Stimulated activated CD4-positive, alpha-beta T cell treated with anti-CD3 and anti-CD28 coated beads, Interleukin-4, amount 100 ng/mL, for 48 hours (primary cell): ENCODE measurements at regions not wholly inside any gene's neighbourhood (a gene's known extent, or its start where the extent isn't known, plus 50 kb on each side); places are given as distances from the start of the nearest gene placed in this dataset.

Experiments used
- DNase-seq, 2 donors: peaks; one replicate each; pipeline ENCODE4 v3.0.0-alpha.2; 2020; ENCODE audit warnings: low read depth in 2 of 2

DNA sequence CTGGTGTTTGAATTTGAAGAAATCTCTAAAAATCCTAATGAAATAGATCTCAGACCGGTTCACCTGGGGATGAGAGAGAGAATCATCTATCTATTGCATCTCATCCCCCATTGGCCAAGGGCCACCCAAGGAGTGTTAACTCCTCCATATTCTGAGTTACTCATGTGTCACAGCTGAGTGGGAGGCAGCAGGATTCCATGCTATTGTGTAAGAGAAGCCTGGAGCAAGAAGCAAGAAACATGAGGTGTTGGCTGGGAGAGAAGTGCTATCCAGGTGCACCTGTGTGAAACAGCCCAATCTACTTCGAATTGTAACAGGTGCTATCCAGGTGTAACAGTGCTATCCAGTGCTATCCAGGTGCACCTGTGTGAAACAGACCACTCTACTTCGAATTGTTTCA lies 150.3 kb upstream of the MAOA start:
- no peak for DNase-seq

DNA sequence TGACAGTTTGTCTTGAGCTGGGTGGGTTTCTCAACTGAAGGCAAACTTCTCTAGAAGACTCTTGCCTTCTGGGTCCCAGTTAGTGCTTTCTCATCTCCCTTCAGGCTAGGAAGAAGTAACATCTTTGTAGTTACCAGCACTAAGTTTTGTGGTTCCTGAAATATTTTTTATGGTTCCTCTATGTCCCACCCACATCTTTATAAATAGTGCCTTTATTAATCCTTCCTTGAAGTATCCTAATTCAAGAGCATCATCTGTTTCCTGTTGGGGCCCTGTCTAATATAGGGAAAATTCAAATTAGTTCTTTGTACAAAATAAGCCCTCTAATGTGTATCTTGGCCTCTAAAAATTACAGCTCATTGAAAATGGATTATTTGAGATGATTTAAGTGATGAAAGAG lies 147.4 kb upstream of the MAOA start:
- no peak for DNase-seq

DNA sequence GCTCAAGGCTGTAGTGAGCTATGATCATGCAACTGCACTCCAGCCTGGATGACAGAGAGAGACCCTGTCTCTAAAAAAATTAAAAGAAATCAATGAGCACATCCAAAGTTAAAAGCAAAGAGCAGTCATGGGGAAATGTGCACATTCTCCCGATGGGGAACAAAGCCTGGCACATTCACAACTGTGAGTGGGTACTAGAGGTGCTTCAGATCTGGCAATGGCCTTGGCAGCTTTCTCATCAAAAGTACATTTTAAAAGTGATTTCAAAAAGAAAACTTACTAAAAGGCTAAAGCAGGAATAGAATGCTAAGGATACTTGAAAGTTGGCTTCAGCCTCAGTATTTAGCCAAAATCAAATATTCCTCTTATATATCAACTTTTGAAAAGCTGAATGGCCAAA lies 145.9 kb upstream of the MAOA start:
- no peak for DNase-seq

DNA sequence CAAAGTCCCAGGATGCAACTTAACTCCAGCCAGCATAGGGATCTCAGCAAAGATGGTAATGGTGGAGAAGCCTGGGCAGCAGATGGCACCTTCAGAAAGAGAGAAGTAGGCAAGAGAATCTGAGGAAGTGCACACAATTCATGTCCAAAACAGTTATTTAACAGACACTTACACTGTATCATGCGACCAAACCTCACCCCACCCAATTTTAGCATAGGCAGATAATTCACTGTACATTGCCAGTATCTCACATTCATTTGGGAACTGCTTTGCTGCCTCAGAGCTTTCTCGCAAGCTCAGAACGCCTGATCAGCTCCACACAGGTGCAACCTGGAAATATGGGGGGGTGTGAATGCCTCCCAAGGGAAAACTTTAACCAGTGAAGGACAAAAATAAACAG lies 143.0 kb upstream of the MAOA start:
- DNase-seq = no peak

DNA sequence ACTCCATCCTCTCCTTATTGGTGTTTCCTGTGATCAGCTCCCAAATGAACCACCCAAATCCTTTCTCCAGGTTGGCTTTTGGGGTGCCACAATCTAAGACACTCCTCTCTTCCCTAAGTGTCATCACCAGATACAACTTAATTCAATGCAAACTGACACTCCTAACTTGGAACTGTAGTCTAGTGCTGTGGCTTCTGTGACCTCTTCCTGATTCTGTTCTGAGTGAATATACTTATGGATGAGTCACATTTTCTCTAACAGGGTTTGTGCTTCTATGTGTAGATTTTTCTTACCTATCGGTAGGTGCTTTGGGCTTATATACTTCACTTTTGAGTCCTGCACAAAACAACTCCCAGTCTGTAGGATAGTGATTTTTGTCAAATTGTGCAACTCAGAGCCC lies 141.3 kb upstream of the MAOA start:
- no peak for DNase-seq

DNA sequence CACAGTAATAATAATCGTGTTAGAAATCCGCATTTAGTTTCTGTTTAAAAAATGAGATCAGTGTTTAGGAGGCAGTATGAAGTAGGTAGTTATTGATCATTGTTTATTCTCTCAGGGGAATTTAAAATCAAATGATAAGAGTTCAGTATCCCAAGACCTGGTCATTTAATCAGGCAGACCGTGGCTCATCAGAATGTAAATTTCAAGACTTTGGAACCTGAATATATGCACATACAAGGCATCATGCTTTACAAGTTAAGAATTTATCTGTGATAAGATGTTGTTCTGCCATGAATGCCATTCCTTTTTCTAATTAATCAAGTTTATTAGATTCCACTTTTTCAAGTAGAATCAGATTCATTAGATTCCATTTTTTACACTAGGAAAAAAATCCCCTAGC lies 133.5 kb upstream of the MAOA start:
- no peak for DNase-seq

DNA sequence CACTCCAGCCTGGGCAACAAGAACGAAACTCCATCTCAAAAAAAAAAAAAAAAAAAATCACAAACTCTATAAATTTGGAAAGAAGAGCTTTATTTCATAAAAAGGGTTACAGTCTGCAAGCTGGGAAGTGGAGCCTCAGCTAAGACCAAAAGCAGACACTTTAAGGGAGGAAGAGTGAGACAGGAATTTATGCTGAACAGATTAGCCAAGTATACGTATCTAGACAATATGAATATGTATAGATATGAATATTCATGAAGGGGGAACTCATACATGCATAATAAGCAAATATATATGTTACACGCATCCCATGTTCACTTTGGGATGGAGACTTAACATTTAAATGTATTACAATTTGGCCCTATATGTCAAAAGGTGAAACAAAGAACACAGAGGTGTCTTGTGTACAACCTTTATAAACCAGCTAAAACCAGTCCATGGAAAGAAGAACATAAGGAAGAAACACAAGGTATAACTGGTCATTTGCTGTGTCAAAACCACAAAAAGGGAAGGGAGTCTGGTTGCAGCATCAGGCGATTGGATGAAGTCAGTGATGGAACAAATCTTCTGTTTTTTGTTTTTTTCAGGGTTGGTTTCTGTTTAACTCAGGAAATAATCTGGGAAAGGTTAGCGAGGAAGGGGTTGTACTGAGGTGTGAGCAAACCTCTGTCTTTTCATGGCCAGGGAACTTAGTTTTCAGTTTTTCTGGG lies 130.0 kb upstream of the MAOA start:
- DNase-seq = no peak

DNA sequence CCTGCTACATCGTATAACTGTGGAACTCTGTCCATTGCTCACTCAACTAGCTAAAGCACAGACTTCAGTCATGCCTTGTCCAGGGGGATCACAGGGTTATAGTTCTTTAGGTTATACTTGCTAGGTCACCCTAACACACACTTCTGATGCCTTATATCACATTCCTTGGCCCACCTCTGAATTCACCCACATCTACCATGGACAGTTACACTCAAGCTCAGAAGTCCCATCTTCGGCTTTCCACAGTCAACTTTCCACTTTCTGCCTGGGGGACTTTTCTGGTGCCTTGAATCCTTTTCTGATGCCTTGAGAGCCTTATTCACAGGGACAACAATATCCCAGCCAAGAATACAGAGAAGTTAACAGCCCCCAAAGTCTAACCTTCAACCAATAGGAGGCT lies 129.2 kb upstream of the MAOA start:
- no peak for DNase-seq

DNA sequence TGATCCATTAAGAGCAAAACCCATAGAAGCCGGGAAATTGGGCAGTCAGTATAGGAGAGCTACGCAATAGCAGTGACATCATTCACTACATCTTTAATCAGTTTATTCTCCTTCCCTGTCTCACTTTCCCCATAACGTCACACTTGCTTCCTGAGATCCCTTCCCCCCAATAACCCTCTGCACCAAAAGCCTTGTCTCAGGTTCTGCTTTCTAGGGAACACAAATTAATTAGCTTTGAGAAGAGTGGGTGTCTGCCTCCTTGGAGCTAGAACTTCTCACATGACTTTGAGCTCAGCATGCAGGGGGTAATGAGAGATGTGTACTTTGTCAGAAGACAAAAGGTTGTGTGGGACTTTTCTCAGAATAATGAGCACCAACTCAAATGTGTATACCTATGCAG lies 128.3 kb upstream of the MAOA start:
- DNase-seq = no peak

DNA sequence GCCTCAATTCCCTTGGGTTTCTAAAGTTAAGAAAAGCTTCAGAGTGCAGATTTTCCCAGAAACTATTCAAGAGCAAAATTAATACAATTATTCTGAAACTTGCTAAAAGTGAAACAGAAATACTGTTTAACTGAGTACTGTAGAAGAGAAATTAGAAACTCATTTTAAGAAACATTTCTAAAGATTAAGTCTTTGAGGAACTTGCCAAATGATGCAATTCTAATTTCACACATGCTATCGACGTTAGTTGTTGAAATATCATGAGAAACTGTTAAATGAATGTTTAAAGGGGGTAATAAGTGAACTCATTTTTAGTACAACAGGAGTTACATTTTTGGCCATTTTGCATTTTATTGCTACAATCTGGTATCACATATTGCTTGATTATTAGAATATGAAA lies 125.3 kb upstream of the MAOA start:
- DNase-seq = no peak

DNA sequence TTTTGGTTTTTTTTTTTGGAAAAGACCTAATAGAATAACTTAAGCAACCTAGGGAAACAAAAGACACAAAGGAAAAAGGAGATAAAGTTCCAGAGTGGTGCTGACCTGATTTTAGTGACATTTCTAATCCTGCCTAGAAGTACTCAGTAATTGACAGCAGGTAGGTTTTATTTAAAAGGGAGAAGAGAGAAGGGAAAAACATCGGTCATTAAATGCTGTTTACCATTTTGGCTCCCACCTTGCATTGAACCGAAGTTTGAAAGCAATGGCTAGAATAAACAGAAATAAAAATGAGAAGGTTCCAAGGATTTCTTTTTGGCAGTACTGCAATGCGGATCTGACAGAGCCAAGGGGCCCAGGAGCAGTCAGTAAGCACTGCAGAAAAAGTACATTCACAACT lies 115.8 kb upstream of the MAOA start:
- no peak for DNase-seq

DNA sequence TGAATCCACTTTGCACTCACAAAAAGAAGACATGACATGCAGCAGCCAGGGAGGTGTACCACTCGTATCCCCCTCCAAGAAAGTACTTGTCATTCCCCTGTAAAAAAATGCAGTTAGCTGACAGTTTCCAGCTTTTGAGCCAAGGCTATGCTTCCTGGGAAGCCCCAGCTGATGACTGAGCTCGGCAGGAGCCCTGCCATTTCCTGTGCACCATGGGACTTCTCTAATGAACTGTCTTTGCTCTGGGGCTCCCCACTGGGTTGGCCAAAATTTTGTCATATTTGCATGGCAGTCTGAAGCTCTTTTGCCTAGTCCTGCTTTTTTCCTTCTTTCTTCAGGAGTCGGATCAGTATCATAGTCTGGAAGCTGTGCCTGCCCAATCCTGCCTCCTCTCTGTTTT lies 104.5 kb upstream of the MAOA start:
- DNase-seq = no peak

DNA sequence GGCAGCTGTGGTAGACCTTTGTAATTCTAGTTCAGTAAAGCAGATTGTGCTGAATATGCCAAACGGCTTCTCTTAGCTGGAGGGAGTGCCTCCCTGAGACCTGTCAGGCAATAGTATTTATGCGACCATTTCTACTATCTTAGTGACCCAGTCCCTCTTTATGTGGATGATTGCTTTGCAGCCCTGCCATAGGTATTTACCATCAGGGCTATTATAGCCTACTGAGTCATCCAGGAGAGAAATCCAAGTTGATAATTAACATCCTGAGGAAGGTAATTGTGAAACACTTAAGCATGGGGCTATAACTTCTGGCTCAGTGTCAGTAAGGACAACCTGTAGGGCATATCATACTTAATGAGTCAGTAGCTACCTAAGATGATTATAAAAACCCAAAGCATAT lies 103.9 kb upstream of the MAOA start:
- DNase-seq = no peak

DNA sequence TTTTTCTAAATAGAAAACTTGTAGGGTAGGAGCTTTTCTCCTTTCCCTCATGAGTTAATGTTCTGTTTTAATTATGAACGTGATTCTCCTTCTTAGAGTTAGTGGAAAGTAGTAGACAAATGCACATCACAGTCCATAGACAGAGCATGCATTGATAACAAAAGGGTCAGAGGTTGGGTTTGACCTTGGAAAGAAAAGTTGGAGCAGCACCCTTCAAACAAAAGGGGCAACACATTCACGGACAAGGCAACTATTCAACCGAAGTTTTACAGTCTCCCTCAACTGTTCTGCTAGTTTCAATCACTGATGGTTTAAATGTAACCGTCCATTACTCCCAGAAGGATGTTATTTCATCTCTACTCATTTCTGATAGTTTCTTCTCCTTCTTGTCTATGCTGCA lies 103.4 kb upstream of the MAOA start:
- no peak for DNase-seq

DNA sequence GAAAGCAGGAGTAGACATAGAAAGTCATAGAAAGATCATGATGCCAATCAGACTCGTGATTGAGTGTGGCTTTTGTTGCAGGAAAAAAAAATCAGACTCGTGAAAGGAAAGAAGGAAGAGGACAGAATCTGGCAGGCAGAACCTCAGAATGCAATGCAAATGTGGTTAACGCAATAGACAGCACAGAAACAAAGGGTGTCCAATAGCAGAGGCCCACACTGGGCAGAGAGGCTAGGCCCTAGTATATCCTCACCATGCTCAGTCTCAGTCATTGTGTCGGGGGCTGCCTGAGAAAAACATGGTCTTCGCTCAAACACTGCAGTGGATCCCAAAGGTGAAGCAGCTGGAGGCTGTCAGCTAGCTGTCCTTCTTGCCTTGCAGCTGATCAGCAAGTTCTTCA lies 102.8 kb upstream of the MAOA start:
- DNase-seq = no peak

DNA sequence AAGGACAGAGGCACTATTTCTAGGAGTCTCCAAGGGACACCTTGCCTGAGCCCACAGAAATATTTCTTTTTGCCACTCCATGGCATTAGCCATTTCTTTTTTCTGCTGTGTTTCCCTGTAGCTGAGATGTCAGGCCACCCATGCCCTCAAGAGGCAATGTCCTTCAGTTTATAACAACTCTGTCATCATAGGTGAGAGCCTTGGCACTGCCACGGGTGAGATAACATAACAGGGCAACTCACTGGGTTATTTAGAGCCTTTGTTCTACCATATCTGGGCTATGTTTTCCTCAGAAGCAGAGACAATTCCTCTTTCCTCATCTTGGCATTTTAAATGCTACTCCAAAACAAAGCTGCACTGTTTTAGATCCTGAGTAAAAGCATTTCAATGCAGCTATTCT lies 99.9 kb upstream of the MAOA start:
- DNase-seq = no peak

DNA sequence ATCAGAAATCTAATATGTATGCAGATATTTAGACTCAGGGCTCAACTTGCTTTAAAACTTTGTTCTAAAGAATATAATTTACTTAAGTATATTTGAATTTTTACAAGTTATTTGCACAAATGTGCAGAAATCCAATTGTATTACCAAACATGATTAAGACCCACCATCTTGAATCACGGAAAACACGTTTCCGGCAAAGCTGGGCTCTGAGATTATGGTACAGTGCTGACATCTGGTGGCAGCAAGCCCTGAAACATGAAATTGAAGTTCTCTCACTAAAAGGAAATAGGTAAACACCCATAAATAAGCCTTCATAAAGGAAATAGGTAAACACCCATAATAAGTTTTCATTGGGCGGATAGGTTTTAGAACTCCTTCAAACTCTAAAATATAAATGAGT lies 98.3 kb upstream of the MAOA start:
- DNase-seq = peak; percentile 19 to 28

DNA sequence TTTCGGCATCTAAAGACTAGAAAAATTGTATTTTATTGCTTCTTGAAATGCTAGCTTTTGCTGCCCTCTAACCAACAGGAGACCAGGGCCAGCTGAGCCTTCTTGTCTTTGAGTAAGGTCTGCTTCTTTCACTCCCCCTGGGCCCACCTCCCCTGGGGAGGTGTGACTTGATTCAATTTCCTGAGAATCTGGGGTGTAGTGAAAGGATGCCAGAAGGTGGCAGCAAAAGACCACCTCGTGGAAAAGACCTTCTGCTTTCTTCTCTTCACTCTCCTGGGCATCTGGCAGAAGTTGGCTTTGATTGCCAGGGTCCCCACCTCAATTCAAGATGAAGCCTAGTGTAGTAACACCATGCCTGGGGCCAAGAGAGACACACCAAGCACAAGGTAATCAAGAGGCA lies 96.5 kb upstream of the MAOA start:
- peak; percentile 13 for DNase-seq

DNA sequence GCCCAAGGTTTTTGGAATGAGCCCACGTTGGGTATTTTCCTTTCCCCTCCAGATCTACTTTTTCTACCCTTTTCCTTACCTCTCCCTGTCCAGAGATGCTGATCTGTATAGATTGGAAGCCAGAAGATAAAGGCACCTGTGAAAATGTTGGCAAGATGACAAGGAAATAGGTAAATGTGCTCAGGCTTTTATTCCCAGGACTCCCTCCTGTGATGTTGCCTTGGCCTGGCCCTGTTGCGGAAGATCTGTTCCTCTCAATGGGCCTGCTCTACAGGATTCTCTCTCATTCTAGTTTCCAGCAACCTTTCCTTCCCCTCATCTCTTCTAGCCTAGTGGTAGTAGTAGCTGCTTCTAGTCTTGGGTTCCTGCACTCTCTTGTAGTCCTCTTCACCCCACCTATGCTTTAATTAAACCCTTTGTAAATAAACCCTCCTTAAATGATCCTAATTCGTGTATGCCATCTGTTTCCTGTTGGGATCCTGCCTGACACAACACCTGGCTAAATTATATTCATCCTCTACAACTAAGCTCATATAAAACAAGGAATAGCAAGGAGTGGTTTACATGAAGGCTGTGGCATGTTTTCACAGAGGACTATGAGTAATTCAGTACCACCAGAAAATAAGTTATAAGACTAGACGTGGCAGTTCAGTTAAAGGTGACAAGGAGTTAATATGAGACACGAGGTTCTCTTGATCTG lies 95.7 kb upstream of the MAOA start:
- no peak for DNase-seq

DNA sequence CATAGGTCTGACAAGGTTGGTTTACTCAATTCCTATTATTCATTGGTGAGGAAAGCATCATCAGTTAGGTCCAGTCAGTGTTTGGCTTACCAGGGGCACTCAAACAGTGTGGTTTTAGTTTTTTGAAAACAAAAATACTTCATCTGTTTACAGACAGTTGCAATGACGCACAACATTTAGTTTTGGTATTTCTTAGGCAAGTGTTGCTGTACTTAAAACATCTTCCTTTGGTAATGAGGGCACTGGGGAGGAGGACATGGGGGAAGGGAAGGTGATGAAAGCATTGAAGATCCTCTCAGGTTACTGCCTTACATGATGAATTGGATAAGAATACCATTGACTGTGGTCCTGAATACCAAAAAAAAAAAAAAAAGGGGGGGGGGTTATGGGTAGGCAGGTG lies 93.7 kb upstream of the MAOA start:
- DNase-seq = no peak

DNA sequence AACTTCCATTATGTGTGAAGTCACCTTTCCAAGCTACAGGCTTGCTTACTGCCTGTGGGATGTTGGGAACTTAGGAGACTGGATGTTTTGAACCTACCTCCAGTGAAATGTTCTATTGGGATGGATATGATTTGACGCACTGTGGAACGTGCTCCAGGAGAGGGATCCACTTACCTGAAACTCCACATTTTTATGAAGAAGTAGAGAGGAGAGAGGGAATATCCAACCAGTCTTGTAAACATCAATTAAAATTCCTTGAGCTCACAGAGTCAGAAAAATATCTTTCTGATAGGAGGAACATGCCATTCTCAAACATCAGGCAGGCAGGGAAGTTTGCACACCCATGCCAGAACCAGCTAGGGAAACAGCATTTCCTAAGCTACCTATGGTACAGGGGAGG lies 91.1 kb upstream of the MAOA start:
- no peak for DNase-seq

DNA sequence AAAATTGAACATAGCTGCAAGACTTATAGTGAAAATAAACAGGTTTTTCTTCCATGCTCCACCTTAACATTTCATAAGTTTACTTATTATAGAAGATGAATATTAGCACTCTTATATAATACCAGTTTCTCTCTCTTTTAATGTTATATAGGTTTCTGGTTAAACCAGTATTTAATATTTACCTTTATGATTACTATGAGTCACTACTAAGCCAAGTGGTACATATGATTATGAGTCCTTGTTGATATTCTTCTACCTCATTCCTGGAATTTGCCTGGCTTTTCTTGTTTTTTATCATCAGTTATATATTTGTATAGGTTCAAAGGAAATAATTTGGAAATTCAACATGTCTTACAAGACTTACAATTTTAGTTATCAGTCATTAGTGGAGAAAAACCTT lies 89.9 kb upstream of the MAOA start:
- no peak for DNase-seq

DNA sequence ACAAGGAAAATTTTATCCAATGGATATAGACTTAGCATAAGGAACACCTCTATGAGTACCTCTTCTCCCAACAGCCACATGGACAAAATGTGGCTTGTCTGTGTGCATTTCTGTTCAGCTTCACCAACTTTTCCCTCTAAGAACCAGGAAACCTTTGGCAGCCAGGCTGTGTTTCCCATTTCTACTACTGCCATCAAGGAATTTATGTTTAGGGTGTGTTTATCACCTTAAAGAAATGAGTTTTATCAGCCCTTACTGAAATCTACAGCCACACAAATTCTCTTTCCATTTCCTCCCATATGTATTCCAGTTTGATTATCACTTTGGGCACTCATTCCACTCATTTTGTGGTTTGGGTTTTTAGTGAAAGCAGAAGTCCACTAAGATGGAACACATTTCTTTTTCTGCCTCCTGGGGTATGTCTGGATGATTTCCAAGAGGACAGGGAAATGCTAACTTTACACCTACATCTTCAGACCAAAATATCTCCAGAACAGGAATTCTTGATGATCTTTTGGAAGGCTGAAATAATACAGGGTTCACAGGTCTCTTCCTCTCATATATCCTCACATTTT lies 82.6 kb upstream of the MAOA start:
- no peak for DNase-seq

DNA sequence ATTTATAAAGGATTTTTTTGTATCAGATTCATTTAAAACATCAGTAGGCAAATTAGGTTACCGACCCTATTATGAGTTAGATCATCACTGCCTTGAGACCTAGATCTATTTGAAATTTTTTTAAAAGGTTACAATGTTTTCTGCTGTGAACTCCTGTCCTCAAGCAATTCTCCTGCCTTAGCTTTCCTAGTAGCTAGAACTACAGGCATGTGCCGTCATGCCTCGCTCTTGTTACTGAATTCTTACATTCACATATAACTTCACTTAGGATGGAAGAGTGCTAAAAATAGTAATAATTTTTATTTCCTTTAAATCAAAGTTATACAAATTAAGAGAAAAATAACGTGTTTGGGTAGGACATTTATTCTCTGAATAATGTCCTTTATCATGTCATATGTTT lies 75.5 kb upstream of the MAOA start:
- DNase-seq = no peak
